OCI-LY3 (cell line): ENCODE measurements at regions not wholly inside any gene's neighbourhood (a gene's known extent, or its start where the extent isn't known, plus 50 kb on each side); places are given as distances from the start of the nearest gene placed in this dataset.

Experiments used
- H2AFZ ChIP-seq: fragments of 200-600, 300-600 bp; shearing (Covaris generic); 2 replicates; pipeline ENCODE4 v1.6.0; 2014; ENCODE audit warnings: antibody characterized with exemption, low read depth, low read length
- H3K27ac ChIP-seq: fragments of 200-600, 300-600 bp; sonication (generic); 2 replicates; pipeline ENCODE4 v1.5.1; 2014; ENCODE audit warnings: mild to moderate bottlenecking, low read length, moderate library complexity, mixed read lengths
- H3K27me3 ChIP-seq: fragments of 200-600, 300-600 bp; sonication (generic); 2 replicates; pipeline ENCODE4 v1.6.1; 2014; ENCODE audit warnings: low read depth, low read length, mixed read lengths
- H3K36me3 ChIP-seq: fragments of 200-600, 300-600 bp; sonication (generic); replicated peaks from 2 replicates; pipeline ENCODE3; 2014; ENCODE audit warnings: low read depth, low read length, mixed read lengths
- H3K4me1 ChIP-seq: fragments of 300-600, 200-600 bp; sonication (generic); 2 replicates; pipeline ENCODE4 v1.6.1; 2014; ENCODE audit warnings: low read length, mixed read lengths
- H3K4me2 ChIP-seq: fragments of 200-600, 300-600 bp; sonication (generic); 2 replicates; pipeline ENCODE4 v1.6.1; 2014; ENCODE audit warnings: low read length, mixed read lengths
- H3K4me3 ChIP-seq: fragments of 300-600, 200-600 bp; sonication (generic); 2 replicates; pipeline ENCODE4 v1.5.1; 2014; ENCODE audit warnings: antibody characterized with exemption, mild to moderate bottlenecking, low read length, moderate library complexity
- H3K79me2 ChIP-seq: fragments of 300-600, 200-600 bp; shearing (Covaris generic); 2 replicates; pipeline ENCODE4 v1.6.1; 2014; ENCODE audit warnings: mild to moderate bottlenecking, low read length, mixed read lengths
- H3K9ac ChIP-seq: fragments of 300-600, 200-600 bp; shearing (Covaris generic); 2 replicates; pipeline ENCODE4 v1.6.0; 2014; ENCODE audit warnings: mild to moderate bottlenecking, low read length, moderate library complexity
- H3K9me3 ChIP-seq: fragments of 200-600, 300-600 bp; shearing (Covaris generic); 2 replicates; pipeline ENCODE4 v1.6.1; 2014; ENCODE audit warnings: low read length, mixed read lengths; ENCODE audit not compliant: insufficient read depth
- H4K20me1 ChIP-seq: fragments of 200-600, 300-600 bp; sonication (generic); 2 replicates; pipeline ENCODE4 v1.6.1; 2016; ENCODE audit warnings: low read length, mixed read lengths; ENCODE audit not compliant: insufficient read depth
- EZH2phosphoT487 ChIP-seq: fragments of 200-600 bp; shearing (Covaris generic); IDR thresholded peaks from 2 replicates; pipeline ENCODE4 v1.6.1; 2018; ENCODE audit warnings: antibody characterized with exemption, mixed run types, low read depth
- TF ChIP-seq, protein P1 (sequence below): fragments of 200-600, 300-600 bp; sonication (generic); IDR thresholded peaks from 2 replicates; pipeline ENCODE4 v1.5.1; 2014; ENCODE audit warnings: antibody characterized with exemption, low read length, low read depth

DNA sequence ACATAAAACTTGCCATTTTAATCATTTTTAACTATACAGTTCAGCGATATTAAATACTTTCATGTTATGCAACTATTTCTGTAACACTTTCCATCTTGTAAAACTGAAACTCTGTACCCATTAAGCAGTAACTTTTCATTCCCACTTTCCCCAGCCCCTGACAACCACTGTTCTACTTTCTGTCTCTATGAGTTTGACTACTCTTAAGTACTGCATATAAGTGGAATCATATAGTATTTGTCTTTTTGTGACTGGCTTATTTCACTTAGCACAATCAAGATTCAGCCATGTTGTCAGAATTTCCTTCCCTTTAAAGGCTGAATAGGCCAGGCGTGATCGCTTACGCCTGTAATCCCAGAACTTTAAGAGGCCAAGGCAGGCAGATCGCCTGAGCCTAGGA, 56.2 kb downstream of the ARHGAP35 start:
- Histone ChIP-seq H3K79me2 (peaks cover 57% of the 10 kb centered on the region), H3K9ac (no peak overlapping the region), H3K4me3 (no peak overlapping the region), H3K27me3 (no peaks in the 10 kb centered on the region), H3K27ac (no peak overlapping the region), H4K20me1 (peaks cover 47% of the 10 kb centered on the region), H3K4me2 (no peak overlapping the region), H3K4me1 (peaks cover 7% of the 10 kb centered on the region; the same call in 1 of the 2 replicates), H3K9me3 (no peaks in the 10 kb centered on the region), H3K36me3 (peaks cover 36% of the 10 kb centered on the region), H2AFZ (no peak overlapping the region)
- TF ChIP-seq EZH2phosphoT487 = no peak

DNA sequence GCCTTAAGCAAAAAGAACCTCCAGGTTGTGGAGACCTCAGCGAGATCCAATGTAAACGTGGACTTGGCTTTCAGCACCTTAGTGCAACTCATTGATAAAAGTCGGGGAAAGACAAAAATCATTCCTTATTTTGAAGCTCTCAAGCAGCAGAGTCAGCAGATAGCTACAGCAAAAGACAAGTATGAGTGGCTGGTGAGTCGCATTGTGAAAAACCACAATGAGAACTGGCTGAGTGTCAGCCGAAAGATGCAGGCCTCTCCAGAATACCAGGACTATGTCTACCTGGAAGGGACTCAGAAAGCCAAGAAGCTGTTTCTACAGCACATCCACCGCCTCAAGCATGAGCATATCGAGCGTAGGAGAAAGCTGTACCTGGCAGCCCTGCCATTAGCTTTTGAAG, 58.5 kb downstream of the ARHGAP35 start:
- Histone ChIP-seq H4K20me1 (peaks cover 36% of the 10 kb centered on the region), H3K36me3 (peaks cover 42% of the 10 kb centered on the region), H2AFZ (no peak overlapping the region), H3K27ac (no peak overlapping the region), H3K9ac (no peak overlapping the region), H3K9me3 (no peaks in the 10 kb centered on the region), H3K4me2 (no peak overlapping the region), H3K27me3 (no peaks in the 10 kb centered on the region), H3K4me3 (no peak overlapping the region), H3K79me2 (peaks cover 49% of the 10 kb centered on the region), H3K4me1 (peaks cover 7% of the 10 kb centered on the region; the same call in 1 of the 2 replicates)
- TF ChIP-seq, protein P1, sequence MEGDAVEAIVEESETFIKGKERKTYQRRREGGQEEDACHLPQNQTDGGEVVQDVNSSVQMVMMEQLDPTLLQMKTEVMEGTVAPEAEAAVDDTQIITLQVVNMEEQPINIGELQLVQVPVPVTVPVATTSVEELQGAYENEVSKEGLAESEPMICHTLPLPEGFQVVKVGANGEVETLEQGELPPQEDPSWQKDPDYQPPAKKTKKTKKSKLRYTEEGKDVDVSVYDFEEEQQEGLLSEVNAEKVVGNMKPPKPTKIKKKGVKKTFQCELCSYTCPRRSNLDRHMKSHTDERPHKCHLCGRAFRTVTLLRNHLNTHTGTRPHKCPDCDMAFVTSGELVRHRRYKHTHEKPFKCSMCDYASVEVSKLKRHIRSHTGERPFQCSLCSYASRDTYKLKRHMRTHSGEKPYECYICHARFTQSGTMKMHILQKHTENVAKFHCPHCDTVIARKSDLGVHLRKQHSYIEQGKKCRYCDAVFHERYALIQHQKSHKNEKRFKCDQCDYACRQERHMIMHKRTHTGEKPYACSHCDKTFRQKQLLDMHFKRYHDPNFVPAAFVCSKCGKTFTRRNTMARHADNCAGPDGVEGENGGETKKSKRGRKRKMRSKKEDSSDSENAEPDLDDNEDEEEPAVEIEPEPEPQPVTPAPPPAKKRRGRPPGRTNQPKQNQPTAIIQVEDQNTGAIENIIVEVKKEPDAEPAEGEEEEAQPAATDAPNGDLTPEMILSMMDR = no peak
- no peak for TF ChIP-seq EZH2phosphoT487

DNA sequence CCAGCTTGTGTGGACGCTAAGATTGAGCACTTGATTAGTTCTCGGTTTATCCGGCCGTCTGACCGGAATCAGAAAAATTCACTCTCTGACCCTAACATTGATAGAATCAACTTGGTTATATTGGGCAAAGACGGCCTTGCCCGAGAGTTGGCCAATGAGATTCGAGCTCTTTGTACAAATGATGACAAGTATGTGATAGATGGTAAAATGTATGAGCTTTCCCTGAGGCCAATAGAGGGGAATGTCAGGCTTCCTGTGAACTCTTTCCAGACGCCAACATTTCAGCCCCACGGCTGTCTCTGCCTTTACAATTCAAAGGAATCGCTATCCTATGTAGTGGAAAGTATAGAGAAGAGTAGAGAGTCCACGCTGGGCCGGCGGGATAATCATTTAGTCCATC, 59.6 kb downstream of the ARHGAP35 start:
- no peak overlapping the region for H2AFZ ChIP-seq
- H3K36me3 ChIP-seq = peaks cover 42% of the 10 kb centered on the region
- no peak overlapping the region for H3K9ac ChIP-seq
- H3K4me3 ChIP-seq = no peak overlapping the region
- no peak overlapping the region for H3K4me2 ChIP-seq
- no peaks in the 10 kb centered on the region for H3K27me3 ChIP-seq
- peaks cover 29% of the 10 kb centered on the region for H4K20me1 ChIP-seq
- no peaks in the 10 kb centered on the region for H3K9me3 ChIP-seq
- TF ChIP-seq, protein P1 = no peak
- TF ChIP-seq EZH2phosphoT487 = no peak
- no peak overlapping the region for H3K27ac ChIP-seq
- H3K4me1 ChIP-seq = peaks cover 7% of the 10 kb centered on the region; the same call in 1 of the 2 replicates
- H3K79me2 ChIP-seq = peaks cover 47% of the 10 kb centered on the region

DNA sequence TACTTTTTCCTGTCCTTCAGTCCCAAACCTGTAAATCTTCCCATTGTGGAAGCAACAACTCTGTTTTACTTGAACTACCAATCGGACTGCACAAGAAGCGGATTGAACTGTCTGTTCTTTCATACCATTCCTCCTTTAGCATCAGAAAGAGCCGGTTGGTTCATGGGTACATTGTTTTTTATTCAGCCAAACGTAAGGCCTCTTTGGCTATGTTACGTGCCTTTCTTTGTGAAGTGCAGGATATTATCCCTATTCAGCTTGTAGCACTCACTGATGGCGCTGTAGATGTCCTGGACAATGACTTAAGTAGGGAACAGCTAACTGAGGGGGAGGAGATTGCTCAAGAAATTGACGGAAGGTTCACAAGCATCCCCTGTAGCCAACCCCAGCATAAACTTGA, 60.3 kb downstream of the ARHGAP35 start:
- peaks cover 42% of the 10 kb centered on the region for H3K36me3 ChIP-seq
- no peak overlapping the region for H3K27ac ChIP-seq
- peaks cover 50% of the 10 kb centered on the region for H3K79me2 ChIP-seq
- peaks cover 29% of the 10 kb centered on the region for H4K20me1 ChIP-seq
- H2AFZ ChIP-seq = no peak overlapping the region
- H3K27me3 ChIP-seq = no peaks in the 10 kb centered on the region
- H3K9ac ChIP-seq = no peak overlapping the region
- H3K4me2 ChIP-seq = no peak overlapping the region
- peaks cover 7% of the 10 kb centered on the region; the same call in 1 of the 2 replicates for H3K4me1 ChIP-seq
- TF ChIP-seq, protein P1 = no peak
- TF ChIP-seq EZH2phosphoT487 = no peak
- H3K9me3 ChIP-seq = no peaks in the 10 kb centered on the region
- H3K4me3 ChIP-seq = no peak overlapping the region

DNA sequence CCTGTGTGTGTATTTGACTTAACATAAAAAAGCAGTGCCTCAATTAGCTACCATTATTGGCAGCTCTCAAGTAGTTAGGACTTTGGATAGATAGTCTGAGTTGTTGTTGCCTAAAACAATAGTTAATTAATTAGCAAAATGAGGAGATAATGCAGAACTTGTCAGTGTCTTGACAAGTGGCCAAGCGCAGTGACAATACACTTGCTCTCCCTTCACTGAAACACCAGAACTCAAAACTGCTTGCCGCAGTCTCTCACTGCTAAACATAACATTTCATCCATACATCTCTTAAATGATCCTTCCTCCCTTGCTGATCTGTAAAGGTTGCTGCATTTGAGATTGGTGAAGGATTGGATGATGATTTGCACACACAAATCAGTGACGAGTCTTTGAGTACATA, 61.7 kb downstream of the ARHGAP35 start:
- H3K79me2 ChIP-seq = peaks cover 52% of the 10 kb centered on the region
- no peaks in the 10 kb centered on the region for H3K27me3 ChIP-seq
- no peak overlapping the region for H3K9ac ChIP-seq
- TF ChIP-seq, protein P1 = no peak
- TF ChIP-seq EZH2phosphoT487 = no peak
- H3K36me3 ChIP-seq = peaks cover 42% of the 10 kb centered on the region
- H3K4me3 ChIP-seq = no peak overlapping the region
- H3K27ac ChIP-seq = no peak overlapping the region
- no peaks in the 10 kb centered on the region for H3K9me3 ChIP-seq
- no peak overlapping the region for H3K4me2 ChIP-seq
- H4K20me1 ChIP-seq = peaks cover 36% of the 10 kb centered on the region
- no peaks in the 10 kb centered on the region for H3K4me1 ChIP-seq
- no peak overlapping the region for H2AFZ ChIP-seq
